ENCODE measurements at regions not wholly inside any gene's neighbourhood (a gene's known extent, or its start where the extent isn't known, plus 50 kb on each side); places are given as distances from the start of the nearest gene placed in this dataset.
"Not testable (repeated sequence)": the region's sequence is repeated elsewhere in the genome, so short reads cannot be mapped to it uniquely, and the experiment has no call there.

DNA sequence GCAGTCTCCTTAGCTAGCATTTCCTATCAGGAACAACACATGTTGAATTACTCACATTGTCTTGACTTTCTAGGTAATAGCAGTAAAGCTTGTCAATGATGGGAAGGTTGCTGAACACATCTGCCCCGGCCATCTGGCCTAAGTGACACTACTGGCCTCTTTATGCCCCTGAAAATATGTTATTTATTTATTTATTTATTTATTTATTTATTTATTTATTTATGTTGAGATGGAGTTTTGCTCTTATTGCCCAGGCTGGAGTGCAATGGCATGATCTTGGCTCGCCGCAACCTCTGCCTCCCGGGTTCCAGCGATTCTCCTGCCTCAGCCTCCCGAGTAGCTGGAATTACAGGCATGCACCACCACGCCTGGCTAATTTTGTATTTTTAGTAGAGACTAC, 95.9 kb upstream of the ERCC6L2 start:
- in situ Hi-C loops (cut with MboI); BruUV-seq (replicated peaks); H3K9ac ChIP-seq (ENCODE audit: control insufficient read depth, insufficient read depth, low read length); H3K36me3 ChIP-seq (ENCODE audit: control insufficient read depth in 2 of 2, insufficient read depth in 2 of 2, low read length in 1 of 2); RAD21 ChIA-PET (ENCODE audit: unreplicated experiment); FAIRE-seq; H3K27me3 ChIP-seq (replicated peaks in 1 of 2; ENCODE audit: control insufficient read depth in 2 of 2, insufficient read depth in 2 of 2, low read length in 1 of 2); H3K4me3 ChIP-seq; H3K27ac ChIP-seq (ENCODE audit: control insufficient read depth, insufficient read depth); DNase-seq (ENCODE audit: low read depth, low spot score); SMC1A ChIA-PET (ENCODE audit: uncharacterized antibody, unreplicated experiment); H4K20me1 ChIP-seq (ENCODE audit: control insufficient read depth, insufficient read depth); H3K4me1 ChIP-seq (ENCODE audit: control insufficient read depth, insufficient read depth, low read length); H2AFZ ChIP-seq (ENCODE audit: control insufficient read depth, low read depth, low read length); H3K9me3 ChIP-seq (replicated peaks; ENCODE audit: control insufficient read depth, insufficient read depth, low read length); POLR2A ChIA-PET; H3K4me2 ChIP-seq (ENCODE audit: control insufficient read depth, insufficient read depth); ATAC-seq; intact Hi-C loops (cut with micrococcal nuclease; ENCODE audit: unreplicated experiment); H3K79me2 ChIP-seq (ENCODE audit: control insufficient read depth, insufficient read depth, low read length); CTCF ChIA-PET: not testable (repeated sequence)
- WGBS (ENCODE audit: insufficient coverage, insufficient replicate concordance, low lambda C conversion rate, missing lambda C conversion rate): 68% methylated on average over 7 of the region's 7 CpGs

DNA sequence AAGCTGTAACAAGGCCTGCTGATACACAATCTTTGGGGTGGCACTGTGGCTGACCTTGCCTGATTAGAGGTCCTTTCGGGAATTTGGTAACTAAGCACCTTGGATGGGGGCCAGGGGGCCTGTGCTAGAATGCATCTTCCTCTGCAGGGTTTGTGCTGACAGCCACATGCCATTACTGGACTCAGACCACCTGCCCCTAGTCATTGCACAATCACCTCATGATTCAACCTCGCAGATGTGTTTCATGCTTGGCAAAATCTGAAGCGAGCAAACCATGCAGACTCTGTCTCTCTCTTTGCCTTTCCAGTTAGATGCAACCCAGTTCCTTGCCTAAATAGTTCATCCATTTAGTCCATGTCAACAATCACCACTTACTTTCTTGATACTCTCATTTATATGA, 96.5 kb upstream of the ERCC6L2 start:
- 33% methylated on average over 3 of the region's 3 CpGs for WGBS (ENCODE audit: insufficient coverage, insufficient replicate concordance, low lambda C conversion rate, missing lambda C conversion rate)
- Histone ChIP-seq H3K4me2 (ENCODE audit: control insufficient read depth, insufficient read depth) (no peak overlapping the region), H2AFZ (ENCODE audit: control insufficient read depth, low read depth, low read length) (no peak overlapping the region), H4K20me1 (ENCODE audit: control insufficient read depth, insufficient read depth) (no peaks in the 10 kb centered on the region), H3K9ac (ENCODE audit: control insufficient read depth, insufficient read depth, low read length) (no peak overlapping the region), H3K79me2 (ENCODE audit: control insufficient read depth, insufficient read depth, low read length) (no peaks in the 10 kb centered on the region), H3K27me3 (replicated peaks in 1 of 2; ENCODE audit: control insufficient read depth in 2 of 2, insufficient read depth in 2 of 2, low read length in 1 of 2) (peaks cover 0 to 2% of the 10 kb centered on the region in 2 experiments; a peak in 2 of 4 replicates), H3K9me3 (replicated peaks; ENCODE audit: control insufficient read depth, insufficient read depth, low read length) (no peaks in the 10 kb centered on the region), H3K4me3 (no peak overlapping the region), H3K27ac (ENCODE audit: control insufficient read depth, insufficient read depth) (no peak overlapping the region), H3K4me1 (ENCODE audit: control insufficient read depth, insufficient read depth, low read length) (no peaks in the 10 kb centered on the region), H3K36me3 (ENCODE audit: control insufficient read depth in 2 of 2, insufficient read depth in 2 of 2, low read length in 1 of 2) (no peaks in the 10 kb centered on the region)
- ATAC-seq: no peak
- ChIA-PET RAD21 (ENCODE audit: unreplicated experiment) (no interaction called here), POLR2A (no interaction called here), SMC1A (ENCODE audit: uncharacterized antibody, unreplicated experiment) (no interaction called here), CTCF (no interaction called here)
- in situ Hi-C loops (cut with MboI) (no loop called here), intact Hi-C loops (cut with micrococcal nuclease; ENCODE audit: unreplicated experiment) (no loop called here)
- DNase-seq (ENCODE audit: low read depth, low spot score): no peak
- no peak for FAIRE-seq
- BruUV-seq (replicated peaks): no TSS peak
- TF ChIP-seq SP1 (IDR thresholded peaks at IDR 0.05; ENCODE audit: low read depth, low read length): no peak

DNA sequence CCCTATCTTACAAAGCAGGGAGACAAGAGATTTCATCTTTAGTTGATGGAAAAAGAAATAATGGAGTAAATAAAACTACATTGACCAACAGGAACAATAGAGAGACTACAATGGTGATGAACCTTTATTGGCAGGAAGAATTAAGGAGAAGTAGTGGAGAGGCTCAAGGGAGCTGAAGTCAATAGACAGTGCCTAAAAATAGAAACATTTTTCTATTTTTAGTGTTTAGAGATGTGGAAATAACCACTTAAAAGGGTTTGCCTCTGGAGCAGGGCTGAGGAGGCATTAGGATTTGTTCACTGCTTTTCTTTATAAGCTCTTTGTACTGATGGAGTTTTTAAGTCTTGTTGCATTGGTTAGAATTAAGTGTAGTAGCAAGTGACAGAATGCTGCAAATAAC, 98.4 kb upstream of the ERCC6L2 start:
- FAIRE-seq (no peak), DNase-seq (ENCODE audit: low read depth, low spot score) (no peak), ATAC-seq (no peak)
- BruUV-seq (replicated peaks): no TSS peak
- H3K27me3 ChIP-seq (replicated peaks in 1 of 2; ENCODE audit: control insufficient read depth in 2 of 2, insufficient read depth in 2 of 2, low read length in 1 of 2): peaks cover 0 to 2% of the 10 kb centered on the region in 2 experiments; a peak in 1 of 4 replicates
- no peaks in the 10 kb centered on the region for H3K9me3 ChIP-seq (replicated peaks; ENCODE audit: control insufficient read depth, insufficient read depth, low read length)
- H3K4me2 ChIP-seq (ENCODE audit: control insufficient read depth, insufficient read depth): no peak overlapping the region
- no peak overlapping the region for H3K4me3 ChIP-seq
- TF ChIP-seq CBX3 (IDR thresholded peaks at IDR 0.05; ENCODE audit: borderline replicate concordance, low read depth): no peak
- no peak for TF ChIP-seq FOS (IDR thresholded peaks at IDR 0.05; ENCODE audit: borderline replicate concordance, extremely low read depth, insufficient read length)
- TF ChIP-seq EGR1 (IDR thresholded peaks at IDR 0.05; ENCODE audit: borderline replicate concordance in 1 of 2, low read depth in 2 of 2, low read length in 2 of 2): no peak
- no peak for TF ChIP-seq SREBF1 (IDR thresholded peaks at IDR 0.05; ENCODE audit: low read length)
- TF ChIP-seq HCFC1 (IDR thresholded peaks at IDR 0.05; ENCODE audit: low read length): no peak
- ChIA-PET POLR2A (no interaction called here), RAD21 (ENCODE audit: unreplicated experiment) (no interaction called here), SMC1A (ENCODE audit: uncharacterized antibody, unreplicated experiment) (no interaction called here), CTCF (no interaction called here)
- no peak overlapping the region for H3K27ac ChIP-seq (ENCODE audit: control insufficient read depth, insufficient read depth)
- in situ Hi-C loops (cut with MboI) (no loop called here), intact Hi-C loops (cut with micrococcal nuclease; ENCODE audit: unreplicated experiment) (no loop called here)
- H3K9ac ChIP-seq (ENCODE audit: control insufficient read depth, insufficient read depth, low read length): no peak overlapping the region
- H4K20me1 ChIP-seq (ENCODE audit: control insufficient read depth, insufficient read depth): no peaks in the 10 kb centered on the region
- H3K4me1 ChIP-seq (ENCODE audit: control insufficient read depth, insufficient read depth, low read length): no peaks in the 10 kb centered on the region
- no peak overlapping the region for H2AFZ ChIP-seq (ENCODE audit: control insufficient read depth, low read depth, low read length)
- no peaks in the 10 kb centered on the region for H3K79me2 ChIP-seq (ENCODE audit: control insufficient read depth, insufficient read depth, low read length)
- H3K36me3 ChIP-seq (ENCODE audit: control insufficient read depth in 2 of 2, insufficient read depth in 2 of 2, low read length in 1 of 2): no peaks in the 10 kb centered on the region
